ENCODE measurements at regions not wholly inside any gene's neighbourhood (a gene's known extent, or its start where the extent isn't known, plus 50 kb on each side); places are given as distances from the start of the nearest gene placed in this dataset.
"Not testable (repeated sequence)": the region's sequence is repeated elsewhere in the genome, so short reads cannot be mapped to it uniquely, and the experiment has no call there.

DNA sequence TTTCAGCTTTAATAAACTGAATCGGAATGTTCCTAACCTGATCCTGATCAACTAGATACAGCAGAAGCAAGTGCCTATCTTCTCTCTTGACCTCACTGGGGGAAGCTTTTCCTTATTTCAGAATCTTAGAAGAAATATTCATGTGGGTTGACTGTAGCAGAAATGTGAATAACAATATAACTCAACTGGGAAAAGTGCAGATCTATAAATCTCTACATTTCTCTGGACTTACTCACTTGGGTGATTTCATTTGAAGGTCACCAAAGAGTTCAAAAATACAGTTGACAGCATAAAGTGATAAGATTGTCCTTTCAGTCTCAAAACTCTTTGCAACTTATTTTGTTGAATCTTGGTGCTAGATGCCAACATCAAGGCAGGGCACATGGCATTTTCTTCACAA, 1186.5 kb downstream of the KHDRBS2 start:
- TF ChIP-seq POLR2AphosphoS5 (IDR thresholded peaks at IDR 0.05; ENCODE audit: low read depth); EZH2 (IDR thresholded peaks at IDR 0.05; ENCODE audit: low read depth, unreplicated experiment); ZNF114 (CRISPR knock-in tag; IDR thresholded peaks at IDR 0.05); JUNB (IDR thresholded peaks at IDR 0.05; ENCODE audit: unreplicated experiment); EZH2phosphoT487 (IDR thresholded peaks at IDR 0.05; ENCODE audit: unreplicated experiment); CREB1 (CRISPR knock-in tag; IDR thresholded peaks at IDR 0.05; ENCODE audit: low read depth); ZNF331 (CRISPR knock-in tag; IDR thresholded peaks at IDR 0.05; ENCODE audit: low read depth); NANOG (IDR thresholded peaks at IDR 0.05; ENCODE audit: borderline replicate concordance): not testable (repeated sequence)
- TF ChIP-seq, protein P1, sequence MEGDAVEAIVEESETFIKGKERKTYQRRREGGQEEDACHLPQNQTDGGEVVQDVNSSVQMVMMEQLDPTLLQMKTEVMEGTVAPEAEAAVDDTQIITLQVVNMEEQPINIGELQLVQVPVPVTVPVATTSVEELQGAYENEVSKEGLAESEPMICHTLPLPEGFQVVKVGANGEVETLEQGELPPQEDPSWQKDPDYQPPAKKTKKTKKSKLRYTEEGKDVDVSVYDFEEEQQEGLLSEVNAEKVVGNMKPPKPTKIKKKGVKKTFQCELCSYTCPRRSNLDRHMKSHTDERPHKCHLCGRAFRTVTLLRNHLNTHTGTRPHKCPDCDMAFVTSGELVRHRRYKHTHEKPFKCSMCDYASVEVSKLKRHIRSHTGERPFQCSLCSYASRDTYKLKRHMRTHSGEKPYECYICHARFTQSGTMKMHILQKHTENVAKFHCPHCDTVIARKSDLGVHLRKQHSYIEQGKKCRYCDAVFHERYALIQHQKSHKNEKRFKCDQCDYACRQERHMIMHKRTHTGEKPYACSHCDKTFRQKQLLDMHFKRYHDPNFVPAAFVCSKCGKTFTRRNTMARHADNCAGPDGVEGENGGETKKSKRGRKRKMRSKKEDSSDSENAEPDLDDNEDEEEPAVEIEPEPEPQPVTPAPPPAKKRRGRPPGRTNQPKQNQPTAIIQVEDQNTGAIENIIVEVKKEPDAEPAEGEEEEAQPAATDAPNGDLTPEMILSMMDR (conservative IDR thresholded peaks at IDR 0.05; ENCODE audit: low read depth in 2 of 2), result not testable (repeated sequence)
- TF ChIP-seq, protein P2, sequence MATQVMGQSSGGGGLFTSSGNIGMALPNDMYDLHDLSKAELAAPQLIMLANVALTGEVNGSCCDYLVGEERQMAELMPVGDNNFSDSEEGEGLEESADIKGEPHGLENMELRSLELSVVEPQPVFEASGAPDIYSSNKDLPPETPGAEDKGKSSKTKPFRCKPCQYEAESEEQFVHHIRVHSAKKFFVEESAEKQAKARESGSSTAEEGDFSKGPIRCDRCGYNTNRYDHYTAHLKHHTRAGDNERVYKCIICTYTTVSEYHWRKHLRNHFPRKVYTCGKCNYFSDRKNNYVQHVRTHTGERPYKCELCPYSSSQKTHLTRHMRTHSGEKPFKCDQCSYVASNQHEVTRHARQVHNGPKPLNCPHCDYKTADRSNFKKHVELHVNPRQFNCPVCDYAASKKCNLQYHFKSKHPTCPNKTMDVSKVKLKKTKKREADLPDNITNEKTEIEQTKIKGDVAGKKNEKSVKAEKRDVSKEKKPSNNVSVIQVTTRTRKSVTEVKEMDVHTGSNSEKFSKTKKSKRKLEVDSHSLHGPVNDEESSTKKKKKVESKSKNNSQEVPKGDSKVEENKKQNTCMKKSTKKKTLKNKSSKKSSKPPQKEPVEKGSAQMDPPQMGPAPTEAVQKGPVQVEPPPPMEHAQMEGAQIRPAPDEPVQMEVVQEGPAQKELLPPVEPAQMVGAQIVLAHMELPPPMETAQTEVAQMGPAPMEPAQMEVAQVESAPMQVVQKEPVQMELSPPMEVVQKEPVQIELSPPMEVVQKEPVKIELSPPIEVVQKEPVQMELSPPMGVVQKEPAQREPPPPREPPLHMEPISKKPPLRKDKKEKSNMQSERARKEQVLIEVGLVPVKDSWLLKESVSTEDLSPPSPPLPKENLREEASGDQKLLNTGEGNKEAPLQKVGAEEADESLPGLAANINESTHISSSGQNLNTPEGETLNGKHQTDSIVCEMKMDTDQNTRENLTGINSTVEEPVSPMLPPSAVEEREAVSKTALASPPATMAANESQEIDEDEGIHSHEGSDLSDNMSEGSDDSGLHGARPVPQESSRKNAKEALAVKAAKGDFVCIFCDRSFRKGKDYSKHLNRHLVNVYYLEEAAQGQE (IDR thresholded peaks at IDR 0.05; ENCODE audit: unreplicated experiment), result not testable (repeated sequence)

Measured in GM23338 (cell line).